ENCODE measurements at regions not wholly inside any gene's neighbourhood (a gene's known extent, or its start where the extent isn't known, plus 50 kb on each side); places are given as distances from the start of the nearest gene placed in this dataset.
"Not testable (repeated sequence)": the region's sequence is repeated elsewhere in the genome, so short reads cannot be mapped to it uniquely, and the experiment has no call there.

GRCh38 chr9:75803130-75803529 is 87.3 kb upstream of the PCSK5 start:
- H3K36me3 Mint-ChIP-seq (ENCODE audit: low read depth) = no peaks in the 10 kb centered on the region
- no peak overlapping the region for H3K27ac Mint-ChIP-seq
- no peak for TF ChIP-seq CTCF (IDR thresholded peaks at IDR 0.05)
- H3K4me3 Mint-ChIP-seq = no peak overlapping the region
- no peak for DNase-seq
- no peaks in the 10 kb centered on the region for H3K9me3 Mint-ChIP-seq
- no peaks in the 10 kb centered on the region for H3K27me3 Mint-ChIP-seq (ENCODE audit: low read depth, poor library complexity)
- no peaks in the 10 kb centered on the region for H3K4me1 Mint-ChIP-seq

GRCh38 chr9:75810063-75810462 is 80.4 kb upstream of the PCSK5 start:
- Mint-ChIP-seq H3K27ac (no peak overlapping the region), H3K4me3 (no peak overlapping the region), H3K4me1 (no peaks in the 10 kb centered on the region), H3K9me3 (peaks cover 58% of the 10 kb centered on the region), H3K27me3 (ENCODE audit: low read depth, poor library complexity) (no peaks in the 10 kb centered on the region), H3K36me3 (ENCODE audit: low read depth) (peaks cover 21% of the 10 kb centered on the region)
- TF ChIP-seq CTCF (IDR thresholded peaks at IDR 0.05) = no peak
- no peak for DNase-seq

- no peak for DNase-seq
- TF ChIP-seq CTCF (IDR thresholded peaks at IDR 0.05) = no peak
- no peak overlapping the region for H3K27ac Mint-ChIP-seq
- peaks cover 65% of the 10 kb centered on the region for H3K9me3 Mint-ChIP-seq
- no peaks in the 10 kb centered on the region for H3K4me1 Mint-ChIP-seq
- no peak overlapping the region for H3K4me3 Mint-ChIP-seq
- peaks cover 21% of the 10 kb centered on the region for H3K36me3 Mint-ChIP-seq (ENCODE audit: low read depth)
- no peaks in the 10 kb centered on the region for H3K27me3 Mint-ChIP-seq (ENCODE audit: low read depth, poor library complexity)
Observed at GRCh38 chr9:75811692-75812091, 78.8 kb upstream of the PCSK5 start.

GRCh38 chr9:75812141-75812540 is 78.3 kb upstream of the PCSK5 start:
- H3K9me3 Mint-ChIP-seq = peaks cover 69% of the 10 kb centered on the region

GRCh38 chr9:75814667-75815066 is 75.8 kb upstream of the PCSK5 start:
- Mint-ChIP-seq H3K27me3 (ENCODE audit: low read depth, poor library complexity) (peaks cover 4% of the 10 kb centered on the region), H3K36me3 (ENCODE audit: low read depth) (peaks cover 35% of the 10 kb centered on the region), H3K4me3 (no peak overlapping the region), H3K4me1 (no peaks in the 10 kb centered on the region), H3K27ac (no peak overlapping the region), H3K9me3 (peaks cover 88% of the 10 kb centered on the region)
- no peak for TF ChIP-seq CTCF (IDR thresholded peaks at IDR 0.05)
- no peak for DNase-seq

More at GRCh38 chr9:75812141-75812540, 78.3 kb upstream of the PCSK5 start:
- Mint-ChIP-seq H3K27ac (no peak overlapping the region), H3K4me1 (no peaks in the 10 kb centered on the region), H3K27me3 (ENCODE audit: low read depth, poor library complexity) (no peaks in the 10 kb centered on the region), H3K36me3 (ENCODE audit: low read depth) (peaks cover 21% of the 10 kb centered on the region), H3K4me3 (no peak overlapping the region)
- no peak for DNase-seq
- TF ChIP-seq CTCF (IDR thresholded peaks at IDR 0.05) = no peak

- H3K4me1 Mint-ChIP-seq; H3K4me3 Mint-ChIP-seq; H3K27ac Mint-ChIP-seq; DNase-seq; H3K27me3 Mint-ChIP-seq (ENCODE audit: low read depth, poor library complexity): not testable (repeated sequence)
- Mint-ChIP-seq H3K36me3 (ENCODE audit: low read depth) (peaks cover 18% of the 10 kb centered on the region), H3K9me3 (peaks cover 57% of the 10 kb centered on the region)
Observed at GRCh38 chr9:75820471-75821115, 69.9 kb upstream of the PCSK5 start.

Measured in nephron progenitor cell (in vitro differentiated cells).